Thyroid gland (tissue), 4 donors: ENCODE measurements at regions not wholly inside any gene's neighbourhood (a gene's known extent, or its start where the extent isn't known, plus 50 kb on each side); places are given as distances from the start of the nearest gene placed in this dataset.

Source experiments
- DNase-seq, 2 donors: peaks; one replicate each; pipeline ENCODE4 v3.0.0-alpha.2; 2019
- H3K27ac ChIP-seq, 3 donors: fragments of 200-600 bp; sonication (generic); 1 replicate in 2 of 3; 2 replicates in 1 of 3; pipeline ENCODE4 v1.5.1; 2016 to 2019; ENCODE audit warnings: mild to moderate bottlenecking in 1 of 3, moderate library complexity in 1 of 3
- H3K27me3 ChIP-seq: fragments of 200-600 bp; sonication (generic); one replicate; pipeline ENCODE4 v1.5.1; 2019
- H3K36me3 ChIP-seq, 2 donors: fragments of 200-600 bp; sonication (generic); one replicate each; pipeline ENCODE4 v1.5.1; 2016 to 2019
- H3K4me1 ChIP-seq, 2 donors: fragments of 200-600 bp; sonication (generic); one replicate each; pipeline ENCODE4 v1.5.1; 2017 to 2019
- H3K4me3 ChIP-seq, 3 donors: fragments of 200-600 bp; sonication (generic); replicated peaks in 1 of 3; 1 replicate in 2 of 3; 2 replicates in 1 of 3; pipeline ENCODE4 v1.5.1; 2016; ENCODE audit warnings: mild to moderate bottlenecking in 1 of 3
- H3K9me3 ChIP-seq: fragments of 200-600 bp; sonication (generic); one replicate; pipeline ENCODE4 v1.5.1; 2017
- CTCF ChIP-seq, 6 experiments: fragments of 200-600 bp in 3 of 6; fragments of 450-650 bp in 3 of 6; sonication (generic) in 3 of 6; IDR thresholded peaks; one replicate each; pipeline ENCODE4 v1.5.1; 2016 to 2019; ENCODE audit warnings: antibody characterized with exemption in 6 of 6, mild to moderate bottlenecking in 2 of 6, inconsistent platforms in 1 of 6, moderate library complexity in 1 of 6
- POLR2A ChIP-seq, 2 donors: fragments of 450-650 bp; IDR thresholded peaks; one replicate each; pipeline ENCODE4 v1.6.1; 2017; ENCODE audit warnings: antibody characterized with exemption in 2 of 2, mild to moderate bottlenecking in 2 of 2, moderate library complexity in 1 of 2
- whole genome bisulfite sequencing, 2 donors: methylation state at CpG; one replicate each; pipeline ENCODE4 v1.1.5; 2017; 5-methylcytosine and 5-hydroxymethylcytosine counted together
- intact Hi-C: fragments of 100-400 bp; cut with DNase I; formaldehyde crosslinking; loops from one replicate; pipeline ENCODE4 v1.15.1; 2023

GRCh38 chr17:69605571-69605970, 191.1 kb downstream of the MAP2K6 start:
- Histone ChIP-seq H3K27ac (no peak overlapping the region), H3K9me3 (no peaks in the 10 kb centered on the region), H3K36me3 (no peaks in the 10 kb centered on the region), H3K4me3 (no peak overlapping the region), H3K27me3 (no peaks in the 10 kb centered on the region), H3K4me1 (peaks cover 13 to 34% of the 10 kb centered on the region in 2 donors)
- 96 to 98% methylated on average over 5 of the region's 5 CpGs for WGBS, 2 donors
- intact Hi-C loops = no loop called here
- TF ChIP-seq POLR2A (IDR thresholded peaks at IDR 0.05) (no peak), CTCF (IDR thresholded peaks at IDR 0.05) (no peak)
- DNase-seq = no peak

GRCh38 chr17:69606142-69606800, 191.8 kb downstream of the MAP2K6 start:
- Histone ChIP-seq H3K4me3 (no peak overlapping the region), H3K4me1 (peaks cover 13 to 34% of the 10 kb centered on the region in 2 donors), H3K27ac (no peak overlapping the region), H3K9me3 (no peaks in the 10 kb centered on the region), H3K36me3 (no peaks in the 10 kb centered on the region), H3K27me3 (no peaks in the 10 kb centered on the region)
- no peak for TF ChIP-seq POLR2A (IDR thresholded peaks at IDR 0.05)
- no peak for TF ChIP-seq CTCF (IDR thresholded peaks at IDR 0.05)
- intact Hi-C loops = no loop called here
- 64 to 83% methylated on average over 5 of the region's 5 CpGs for WGBS, 2 donors
- DNase-seq = no peak

- peak; percentile 85 to 88 for DNase-seq
Measured at GRCh38 chr17:69607162-69607834, 192.8 kb downstream of the MAP2K6 start.

GRCh38 chr17:69608141-69608540, 193.6 kb downstream of the MAP2K6 start:
- Histone ChIP-seq H3K27me3 (no peaks in the 10 kb centered on the region), H3K4me3 (no peak overlapping the region), H3K36me3 (no peaks in the 10 kb centered on the region), H3K27ac (no peak overlapping the region), H3K9me3 (no peaks in the 10 kb centered on the region), H3K4me1 (peaks cover 13 to 34% of the 10 kb centered on the region in 2 donors)
- no peak for DNase-seq
- intact Hi-C loops = no loop called here
- 79 to 86% methylated on average over 2 of the region's 2 CpGs for WGBS, 2 donors
- TF ChIP-seq POLR2A (IDR thresholded peaks at IDR 0.05) = no peak
- TF ChIP-seq CTCF (IDR thresholded peaks at IDR 0.05) = no peak

More at GRCh38 chr17:69607162-69607834, 192.8 kb downstream of the MAP2K6 start:
- WGBS, 2 donors = 8 to 13% methylated on average over 6 of the region's 6 CpGs
- Histone ChIP-seq H3K27ac (peak overlapping the region; percentile 26 to 80 (median 43)), H3K9me3 (no peaks in the 10 kb centered on the region), H3K4me3 (no peak overlapping the region), H3K4me1 (peaks cover 13 to 34% of the 10 kb centered on the region in 2 donors), H3K36me3 (no peaks in the 10 kb centered on the region), H3K27me3 (no peaks in the 10 kb centered on the region)
- intact Hi-C loops = no loop called here
- no peak for TF ChIP-seq POLR2A (IDR thresholded peaks at IDR 0.05)
- TF ChIP-seq CTCF (IDR thresholded peaks at IDR 0.05) = peak; percentile 72 to 97 (median 90)

- Histone ChIP-seq H3K9me3 (no peaks in the 10 kb centered on the region), H3K4me1 (peaks cover 13 to 34% of the 10 kb centered on the region in 2 donors), H3K27me3 (no peaks in the 10 kb centered on the region), H3K27ac (peak overlapping the region in 1 of 3 donors; percentile 53), H3K36me3 (no peaks in the 10 kb centered on the region), H3K4me3 (no peak overlapping the region)
- DNase-seq = no peak
- intact Hi-C loops = no loop called here
- WGBS, 2 donors = 84 to 86% methylated on average over 4 of the region's 4 CpGs
- TF ChIP-seq POLR2A (IDR thresholded peaks at IDR 0.05) (no peak), CTCF (IDR thresholded peaks at IDR 0.05) (no peak)
Measured at GRCh38 chr17:69608808-69609472, 194.4 kb downstream of the MAP2K6 start.
